ENCODE measurements at regions not wholly inside any gene's neighbourhood (a gene's known extent, or its start where the extent isn't known, plus 50 kb on each side); places are given as distances from the start of the nearest gene placed in this dataset.
A peak's percentile ranks its signal among the peaks of the same experiment; 100 is the strongest.

GRCh38 chr12:25421651-25422167 is 131.4 kb downstream of the LMNTD1 start:
- no peaks in the 10 kb centered on the region for H3K36me3 ChIP-seq (ENCODE audit: insufficient read depth, low read length)
- Mint-ChIP-seq H3K27ac (ENCODE audit: unreplicated experiment) (no peak overlapping the region), H3K9me3 (ENCODE audit: unreplicated experiment) (no peaks in the 10 kb centered on the region), H3K4me1 (ENCODE audit: low read depth, unreplicated experiment) (no peaks in the 10 kb centered on the region), H3K4me3 (ENCODE audit: unreplicated experiment) (no peak overlapping the region), H3K36me3 (ENCODE audit: low read depth, unreplicated experiment) (no peaks in the 10 kb centered on the region), H3K27me3 (ENCODE audit: low read depth, unreplicated experiment) (no peaks in the 10 kb centered on the region)
- no peak overlapping the region for H2AFZ ChIP-seq (ENCODE audit: low read depth, low read length)
- H3K27me3 ChIP-seq (ENCODE audit: insufficient read depth, low read length) = no peaks in the 10 kb centered on the region
- FAIRE-seq = no peak
- H3K9me3 ChIP-seq (ENCODE audit: insufficient read depth, low read depth, low read length) = no peaks in the 10 kb centered on the region
- no peaks in the 10 kb centered on the region for H4K20me1 ChIP-seq (ENCODE audit: insufficient read depth, low read length)
- no peaks in the 10 kb centered on the region for H3K4me1 ChIP-seq (ENCODE audit: insufficient read depth, low read length)
- no peak overlapping the region for H3K9ac ChIP-seq (ENCODE audit: low read length)
- no peak overlapping the region for H3K27ac ChIP-seq (ENCODE audit: low read depth, low read length)
- no peaks in the 10 kb centered on the region for H3K79me2 ChIP-seq (ENCODE audit: insufficient read depth, low read length)
- H3K4me2 ChIP-seq (ENCODE audit: low read length) = no peak overlapping the region
- DNase-seq (ENCODE audit: low read depth) = peak; percentile 47
- TF ChIP-seq, protein P1, sequence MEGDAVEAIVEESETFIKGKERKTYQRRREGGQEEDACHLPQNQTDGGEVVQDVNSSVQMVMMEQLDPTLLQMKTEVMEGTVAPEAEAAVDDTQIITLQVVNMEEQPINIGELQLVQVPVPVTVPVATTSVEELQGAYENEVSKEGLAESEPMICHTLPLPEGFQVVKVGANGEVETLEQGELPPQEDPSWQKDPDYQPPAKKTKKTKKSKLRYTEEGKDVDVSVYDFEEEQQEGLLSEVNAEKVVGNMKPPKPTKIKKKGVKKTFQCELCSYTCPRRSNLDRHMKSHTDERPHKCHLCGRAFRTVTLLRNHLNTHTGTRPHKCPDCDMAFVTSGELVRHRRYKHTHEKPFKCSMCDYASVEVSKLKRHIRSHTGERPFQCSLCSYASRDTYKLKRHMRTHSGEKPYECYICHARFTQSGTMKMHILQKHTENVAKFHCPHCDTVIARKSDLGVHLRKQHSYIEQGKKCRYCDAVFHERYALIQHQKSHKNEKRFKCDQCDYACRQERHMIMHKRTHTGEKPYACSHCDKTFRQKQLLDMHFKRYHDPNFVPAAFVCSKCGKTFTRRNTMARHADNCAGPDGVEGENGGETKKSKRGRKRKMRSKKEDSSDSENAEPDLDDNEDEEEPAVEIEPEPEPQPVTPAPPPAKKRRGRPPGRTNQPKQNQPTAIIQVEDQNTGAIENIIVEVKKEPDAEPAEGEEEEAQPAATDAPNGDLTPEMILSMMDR (IDR thresholded peaks at IDR 0.05; ENCODE audit: insufficient read depth, low read depth, low read length) = no peak
- TF ChIP-seq EZH2 (IDR thresholded peaks at IDR 0.05; ENCODE audit: insufficient read depth, low read length) = no peak
- H3K4me3 ChIP-seq (ENCODE audit: insufficient read depth, low read depth, low read length) = no peak overlapping the region

DNA sequence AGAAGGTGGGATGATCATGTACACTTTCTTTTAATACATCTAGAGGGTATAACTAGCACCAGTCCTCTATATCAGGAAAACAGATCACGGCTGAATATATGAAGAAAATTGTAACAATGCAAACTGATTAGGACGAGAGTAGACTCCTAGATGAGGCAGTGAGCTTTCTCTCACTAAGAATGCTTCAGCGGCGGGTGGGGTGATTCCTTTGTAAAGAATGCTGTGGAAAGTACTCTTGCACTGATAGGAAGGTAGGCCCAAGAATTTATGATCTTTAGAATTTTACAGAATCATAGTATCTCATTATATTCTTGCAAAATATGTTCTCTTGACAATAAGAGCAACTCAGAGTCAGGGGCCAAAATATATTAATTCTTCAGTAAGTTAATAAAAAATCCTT is 133.0 kb downstream of the LMNTD1 start:
- no peaks in the 10 kb centered on the region for H4K20me1 ChIP-seq (ENCODE audit: insufficient read depth, low read length)
- Mint-ChIP-seq H3K9me3 (ENCODE audit: unreplicated experiment) (no peaks in the 10 kb centered on the region), H3K4me1 (ENCODE audit: low read depth, unreplicated experiment) (no peaks in the 10 kb centered on the region), H3K4me3 (ENCODE audit: unreplicated experiment) (no peak overlapping the region), H3K27ac (ENCODE audit: unreplicated experiment) (no peak overlapping the region), H3K36me3 (ENCODE audit: low read depth, unreplicated experiment) (no peaks in the 10 kb centered on the region), H3K27me3 (ENCODE audit: low read depth, unreplicated experiment) (no peaks in the 10 kb centered on the region)
- no peaks in the 10 kb centered on the region for H3K79me2 ChIP-seq (ENCODE audit: insufficient read depth, low read length)
- H3K4me1 ChIP-seq (ENCODE audit: insufficient read depth, low read length) = no peaks in the 10 kb centered on the region
- no peaks in the 10 kb centered on the region for H3K9me3 ChIP-seq (ENCODE audit: insufficient read depth, low read depth, low read length)
- no peak overlapping the region for H3K27ac ChIP-seq (ENCODE audit: low read depth, low read length)
- FAIRE-seq (no peak), DNase-seq (ENCODE audit: low read depth) (no peak)
- no peak for TF ChIP-seq EZH2 (IDR thresholded peaks at IDR 0.05; ENCODE audit: insufficient read depth, low read length)
- TF ChIP-seq, protein P1 (IDR thresholded peaks at IDR 0.05; ENCODE audit: insufficient read depth, low read depth, low read length) = no peak
- H3K4me2 ChIP-seq (ENCODE audit: low read length) = no peak overlapping the region
- no peak overlapping the region for H2AFZ ChIP-seq (ENCODE audit: low read depth, low read length)
- H3K36me3 ChIP-seq (ENCODE audit: insufficient read depth, low read length) = no peaks in the 10 kb centered on the region
- no peak overlapping the region for H3K4me3 ChIP-seq (ENCODE audit: insufficient read depth, low read depth, low read length)
- H3K9ac ChIP-seq (ENCODE audit: low read length) = no peak overlapping the region
- H3K27me3 ChIP-seq (ENCODE audit: insufficient read depth, low read length) = no peaks in the 10 kb centered on the region

GRCh38 chr12:25419595-25419994 is 133.5 kb downstream of the LMNTD1 start:
- H3K79me2 ChIP-seq (ENCODE audit: insufficient read depth, low read length) = no peaks in the 10 kb centered on the region
- H3K4me3 Mint-ChIP-seq (ENCODE audit: unreplicated experiment) = no peak overlapping the region
- no peaks in the 10 kb centered on the region for H3K36me3 ChIP-seq (ENCODE audit: insufficient read depth, low read length)
- no peak overlapping the region for H3K27ac Mint-ChIP-seq (ENCODE audit: unreplicated experiment)
- H3K4me1 Mint-ChIP-seq (ENCODE audit: low read depth, unreplicated experiment) = no peaks in the 10 kb centered on the region
- no peaks in the 10 kb centered on the region for H3K27me3 Mint-ChIP-seq (ENCODE audit: low read depth, unreplicated experiment)
- H3K27ac ChIP-seq (ENCODE audit: low read depth, low read length) = no peak overlapping the region
- H4K20me1 ChIP-seq (ENCODE audit: insufficient read depth, low read length) = no peaks in the 10 kb centered on the region
- TF ChIP-seq EZH2 (IDR thresholded peaks at IDR 0.05; ENCODE audit: insufficient read depth, low read length) = no peak
- TF ChIP-seq, protein P1 (IDR thresholded peaks at IDR 0.05; ENCODE audit: insufficient read depth, low read depth, low read length) = no peak
- H3K4me1 ChIP-seq (ENCODE audit: insufficient read depth, low read length) = no peaks in the 10 kb centered on the region
- H3K4me3 ChIP-seq (ENCODE audit: insufficient read depth, low read depth, low read length) = no peak overlapping the region
- no peak overlapping the region for H3K9ac ChIP-seq (ENCODE audit: low read length)
- no peaks in the 10 kb centered on the region for H3K9me3 Mint-ChIP-seq (ENCODE audit: unreplicated experiment)
- H3K9me3 ChIP-seq (ENCODE audit: insufficient read depth, low read depth, low read length) = no peaks in the 10 kb centered on the region
- no peaks in the 10 kb centered on the region for H3K27me3 ChIP-seq (ENCODE audit: insufficient read depth, low read length)
- H3K4me2 ChIP-seq (ENCODE audit: low read length) = no peak overlapping the region
- H2AFZ ChIP-seq (ENCODE audit: low read depth, low read length) = no peak overlapping the region
- DNase-seq (ENCODE audit: low read depth) (no peak), FAIRE-seq (no peak)
- H3K36me3 Mint-ChIP-seq (ENCODE audit: low read depth, unreplicated experiment) = no peaks in the 10 kb centered on the region
